ENCODE measurements at regions not wholly inside any gene's neighbourhood (a gene's known extent, or its start where the extent isn't known, plus 50 kb on each side); places are given as distances from the start of the nearest gene placed in this dataset.

DNA sequence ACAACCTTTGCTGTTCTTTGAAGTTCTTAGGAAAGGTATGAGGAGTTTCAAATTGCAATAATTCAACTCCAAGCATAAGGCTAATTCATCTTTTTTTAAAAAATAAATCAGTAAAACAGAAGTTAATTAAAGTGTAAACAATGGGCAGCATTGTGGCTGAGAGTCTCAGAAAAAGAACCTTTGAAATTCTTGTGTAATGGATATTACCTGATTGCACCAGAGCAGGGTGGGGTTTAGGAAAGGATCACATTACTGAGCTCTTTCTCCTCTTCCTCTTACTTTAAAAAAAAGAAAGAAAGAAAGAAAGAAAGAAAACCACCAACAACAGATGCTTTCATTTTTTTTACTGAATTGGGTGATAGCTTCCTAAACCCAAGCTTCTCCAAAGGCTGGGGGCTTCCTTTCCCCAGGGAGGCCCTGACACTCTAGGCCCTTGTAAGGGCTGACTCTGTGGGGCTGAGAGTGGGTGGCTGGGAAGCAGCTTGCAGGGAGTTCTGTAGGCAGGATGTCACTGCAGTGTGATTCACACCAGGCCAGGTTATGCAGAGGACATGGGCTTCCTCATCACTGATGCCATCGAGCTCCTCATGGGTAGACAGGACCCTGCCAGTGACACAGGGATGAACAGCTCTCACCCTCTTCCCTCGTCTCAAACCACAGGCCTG, 564.5 kb downstream of the FGF9 start:
- H2AFZ ChIP-seq (ENCODE audit: low read length), result no peak overlapping the region
- no peaks in the 10 kb centered on the region for H3K4me1 ChIP-seq (ENCODE audit: control insufficient read depth, extremely low read depth, insufficient read depth, low read length)
- no peak for TF ChIP-seq EZH2 (IDR thresholded peaks at IDR 0.05; ENCODE audit: low read length, missing control alignments)
- no peak for TF ChIP-seq CTCF (conservative IDR thresholded peaks at IDR 0.05 in 1 of 2, IDR thresholded peaks at IDR 0.05 in 1 of 2; ENCODE audit: low read depth in 1 of 2, low read length in 2 of 2)
- H3K36me3 ChIP-seq (ENCODE audit: control insufficient read depth, insufficient read depth, low read length), result no peaks in the 10 kb centered on the region
- H3K27ac ChIP-seq (ENCODE audit: insufficient read depth, low read length), result no peak overlapping the region
- H3K9ac ChIP-seq (ENCODE audit: insufficient read depth, low read length), result no peak overlapping the region
- no peaks in the 10 kb centered on the region for H3K27me3 ChIP-seq (ENCODE audit: control insufficient read depth, insufficient read depth, low read length)
- no peaks in the 10 kb centered on the region for H3K79me2 ChIP-seq (ENCODE audit: control insufficient read depth, insufficient read depth, low read length)
- H4K20me1 ChIP-seq (ENCODE audit: control insufficient read depth, extremely low read depth, insufficient read depth, low read length), result no peaks in the 10 kb centered on the region
- no peak for DNase-seq (ENCODE audit: low read depth in 2 of 2)
- H3K4me2 ChIP-seq (ENCODE audit: extremely low read depth, insufficient read depth, low read length), result no peak overlapping the region
- no peak overlapping the region for H3K4me3 ChIP-seq (replicated peaks in 1 of 4; ENCODE audit: control extremely low read depth in 1 of 4, insufficient read depth in 1 of 4, low read depth in 3 of 4, low read length in 4 of 4)
- H3K9me3 ChIP-seq (ENCODE audit: control insufficient read depth, insufficient read depth, low read depth, low read length), result no peaks in the 10 kb centered on the region

DNA sequence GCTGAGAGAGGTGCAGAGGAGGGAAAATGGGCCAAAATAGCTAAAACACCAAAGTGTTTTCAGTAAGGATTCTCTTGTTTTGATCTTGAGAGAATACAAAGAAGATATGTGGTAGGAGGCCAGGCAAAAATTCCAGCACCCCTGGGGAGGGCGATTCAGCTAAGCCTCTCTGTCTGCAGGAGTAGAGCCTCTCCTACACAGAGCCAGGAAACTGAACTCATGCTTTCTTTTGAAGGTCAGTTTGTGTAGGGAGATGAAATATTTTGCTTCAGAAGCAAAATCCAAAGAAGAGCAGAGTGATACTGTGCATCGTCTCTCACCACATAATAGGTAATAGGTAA, 565.0 kb downstream of the FGF9 start:
- Histone ChIP-seq H3K27ac (ENCODE audit: insufficient read depth, low read length) (no peak overlapping the region), H3K9ac (ENCODE audit: insufficient read depth, low read length) (no peak overlapping the region), H2AFZ (ENCODE audit: low read length) (no peak overlapping the region), H3K36me3 (ENCODE audit: control insufficient read depth, insufficient read depth, low read length) (no peaks in the 10 kb centered on the region), H3K9me3 (ENCODE audit: control insufficient read depth, insufficient read depth, low read depth, low read length) (no peaks in the 10 kb centered on the region), H3K4me2 (ENCODE audit: extremely low read depth, insufficient read depth, low read length) (no peak overlapping the region), H3K4me1 (ENCODE audit: control insufficient read depth, extremely low read depth, insufficient read depth, low read length) (no peaks in the 10 kb centered on the region), H3K4me3 (replicated peaks in 1 of 4; ENCODE audit: control extremely low read depth in 1 of 4, insufficient read depth in 1 of 4, low read depth in 3 of 4, low read length in 4 of 4) (no peak overlapping the region), H3K79me2 (ENCODE audit: control insufficient read depth, insufficient read depth, low read length) (no peaks in the 10 kb centered on the region), H4K20me1 (ENCODE audit: control insufficient read depth, extremely low read depth, insufficient read depth, low read length) (no peaks in the 10 kb centered on the region), H3K27me3 (ENCODE audit: control insufficient read depth, insufficient read depth, low read length) (no peaks in the 10 kb centered on the region)
- no peak for TF ChIP-seq CTCF (conservative IDR thresholded peaks at IDR 0.05 in 1 of 2, IDR thresholded peaks at IDR 0.05 in 1 of 2; ENCODE audit: low read depth in 1 of 2, low read length in 2 of 2)
- no peak for TF ChIP-seq EZH2 (IDR thresholded peaks at IDR 0.05; ENCODE audit: low read length, missing control alignments)
- DNase-seq (ENCODE audit: low read depth in 2 of 2), result no peak

- Histone ChIP-seq H3K4me2 (ENCODE audit: extremely low read depth, insufficient read depth, low read length) (no peak overlapping the region), H3K9ac (ENCODE audit: insufficient read depth, low read length) (no peak overlapping the region), H3K79me2 (ENCODE audit: control insufficient read depth, insufficient read depth, low read length) (no peaks in the 10 kb centered on the region), H3K27me3 (ENCODE audit: control insufficient read depth, insufficient read depth, low read length) (no peaks in the 10 kb centered on the region), H3K9me3 (ENCODE audit: control insufficient read depth, insufficient read depth, low read depth, low read length) (no peaks in the 10 kb centered on the region), H3K4me3 (replicated peaks in 1 of 4; ENCODE audit: control extremely low read depth in 1 of 4, insufficient read depth in 1 of 4, low read depth in 3 of 4, low read length in 4 of 4) (no peak overlapping the region), H3K4me1 (ENCODE audit: control insufficient read depth, extremely low read depth, insufficient read depth, low read length) (no peaks in the 10 kb centered on the region), H3K27ac (ENCODE audit: insufficient read depth, low read length) (no peak overlapping the region), H3K36me3 (ENCODE audit: control insufficient read depth, insufficient read depth, low read length) (no peaks in the 10 kb centered on the region), H4K20me1 (ENCODE audit: control insufficient read depth, extremely low read depth, insufficient read depth, low read length) (no peaks in the 10 kb centered on the region), H2AFZ (ENCODE audit: low read length) (no peak overlapping the region)
- DNase-seq (ENCODE audit: low read depth in 2 of 2), result no peak
- TF ChIP-seq EZH2 (IDR thresholded peaks at IDR 0.05; ENCODE audit: low read length, missing control alignments) (no peak), CTCF (conservative IDR thresholded peaks at IDR 0.05 in 1 of 2, IDR thresholded peaks at IDR 0.05 in 1 of 2; ENCODE audit: low read depth in 1 of 2, low read length in 2 of 2) (no peak)
Measured at GRCh38 chr13:22238269-22238668, 567.4 kb downstream of the FGF9 start.
